Cardiac fibroblast (primary cell): ENCODE measurements at regions not wholly inside any gene's neighbourhood (a gene's known extent, or its start where the extent isn't known, plus 50 kb on each side); places are given as distances from the start of the nearest gene placed in this dataset.
"Not testable (repeated sequence)": the region's sequence is repeated elsewhere in the genome, so short reads cannot be mapped to it uniquely, and the experiment has no call there.

Experiments
- DNase-seq, 2 donors: peaks; one replicate each; pipeline versions ENCODE4 v3.0.0 to v3.0.0-alpha.2; 2010; ENCODE audit warnings: low read depth in 2 of 2
- H3K4me3 ChIP-seq, 2 donors: replicated peaks in 1 of 2; 1 replicate in 1 of 2; 2 replicates in 1 of 2; pipeline ENCODE4 v1.5.1; 2011; ENCODE audit warnings: low read depth in 2 of 2, low read length in 2 of 2, mild to moderate bottlenecking in 2 of 2, moderate library complexity in 1 of 2
- TF ChIP-seq, protein P1 (sequence below): IDR thresholded peaks from one replicate; pipeline ENCODE4 v1.5.1; 2011; ENCODE audit warnings: low read depth, mild to moderate bottlenecking, low read length, inconsistent platforms

DNA sequence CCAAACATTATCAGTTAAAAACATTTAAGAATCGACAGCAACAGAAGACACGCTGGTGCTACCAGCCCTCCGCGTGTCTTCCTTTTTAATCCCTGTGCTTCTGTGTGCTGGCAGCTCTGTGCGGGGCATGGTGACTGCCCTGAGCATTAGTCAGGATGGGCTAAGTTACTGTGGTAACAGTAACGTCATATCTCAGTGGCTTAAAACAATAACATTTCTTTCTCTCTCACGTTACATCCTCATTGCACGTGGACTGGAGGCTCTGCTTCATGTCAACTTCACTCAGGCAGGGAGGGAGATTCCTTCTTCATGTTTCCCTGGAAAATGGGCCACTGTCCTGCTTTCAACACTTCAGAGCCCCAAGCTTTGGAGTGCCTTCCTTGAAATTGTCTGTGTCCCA, 378.5 kb downstream of the CCSER2 start:
- DNase-seq = no peak
- no peak overlapping the region for H3K4me3 ChIP-seq
- TF ChIP-seq, protein P1, sequence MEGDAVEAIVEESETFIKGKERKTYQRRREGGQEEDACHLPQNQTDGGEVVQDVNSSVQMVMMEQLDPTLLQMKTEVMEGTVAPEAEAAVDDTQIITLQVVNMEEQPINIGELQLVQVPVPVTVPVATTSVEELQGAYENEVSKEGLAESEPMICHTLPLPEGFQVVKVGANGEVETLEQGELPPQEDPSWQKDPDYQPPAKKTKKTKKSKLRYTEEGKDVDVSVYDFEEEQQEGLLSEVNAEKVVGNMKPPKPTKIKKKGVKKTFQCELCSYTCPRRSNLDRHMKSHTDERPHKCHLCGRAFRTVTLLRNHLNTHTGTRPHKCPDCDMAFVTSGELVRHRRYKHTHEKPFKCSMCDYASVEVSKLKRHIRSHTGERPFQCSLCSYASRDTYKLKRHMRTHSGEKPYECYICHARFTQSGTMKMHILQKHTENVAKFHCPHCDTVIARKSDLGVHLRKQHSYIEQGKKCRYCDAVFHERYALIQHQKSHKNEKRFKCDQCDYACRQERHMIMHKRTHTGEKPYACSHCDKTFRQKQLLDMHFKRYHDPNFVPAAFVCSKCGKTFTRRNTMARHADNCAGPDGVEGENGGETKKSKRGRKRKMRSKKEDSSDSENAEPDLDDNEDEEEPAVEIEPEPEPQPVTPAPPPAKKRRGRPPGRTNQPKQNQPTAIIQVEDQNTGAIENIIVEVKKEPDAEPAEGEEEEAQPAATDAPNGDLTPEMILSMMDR = no peak

DNA sequence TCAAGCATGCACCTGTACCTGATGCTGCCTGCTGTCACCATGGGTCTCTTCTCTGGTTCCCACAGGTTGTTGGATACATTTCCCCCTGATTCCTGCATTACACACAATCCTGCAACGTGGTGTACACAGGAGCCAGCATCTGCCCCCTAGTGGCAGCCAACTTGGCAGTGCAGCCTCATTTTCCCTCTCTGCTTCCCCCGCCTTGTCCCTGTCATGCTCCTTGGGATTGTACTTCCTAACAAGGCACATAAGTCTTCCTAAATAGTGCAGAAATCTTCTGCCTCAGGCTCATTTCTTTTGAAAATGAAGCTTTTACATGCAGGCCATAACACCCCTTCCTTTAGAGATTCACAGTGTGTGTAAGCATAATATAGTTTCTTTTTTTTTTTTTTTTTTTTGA, 387.5 kb downstream of the CCSER2 start:
- peak; percentile 5 to 12 for DNase-seq
- H3K4me3 ChIP-seq = no peak overlapping the region
- TF ChIP-seq, protein P1 = peak; percentile 22

DNA sequence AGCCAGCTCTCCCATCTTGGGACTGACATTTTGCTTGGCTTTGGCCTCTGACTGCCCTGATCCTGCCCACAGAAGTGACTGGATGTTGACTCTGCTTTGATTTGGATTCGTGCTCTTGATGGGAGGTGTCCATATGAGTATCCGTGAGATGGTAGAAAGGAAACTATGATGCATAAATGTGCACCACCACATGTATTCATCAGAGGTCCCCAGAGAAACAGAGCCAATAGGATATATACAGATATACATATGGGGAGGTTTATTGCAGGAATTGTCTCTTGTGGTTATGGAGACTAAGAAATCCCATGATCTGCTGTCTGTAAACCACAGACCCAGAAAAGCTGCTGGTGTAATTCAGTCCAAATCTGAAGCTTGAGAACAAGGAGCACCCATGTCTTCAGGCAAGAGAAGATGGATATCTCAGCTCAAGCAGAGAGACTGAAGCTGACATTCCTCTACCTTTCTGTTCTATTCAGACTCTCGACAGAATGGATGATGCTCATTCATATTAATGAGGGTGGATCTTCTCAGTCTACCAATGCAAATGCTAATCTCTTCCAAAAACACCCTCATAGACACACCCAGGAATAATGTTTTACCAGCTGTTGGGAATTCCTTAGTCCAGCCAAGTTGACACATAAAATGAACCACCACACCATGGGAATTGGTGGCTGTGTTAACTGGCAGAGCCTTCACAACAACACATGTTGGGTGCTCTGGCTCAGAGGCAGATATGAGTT, 390.7 kb downstream of the CCSER2 start:
- DNase-seq = no peak
- TF ChIP-seq, protein P1 = no peak
- H3K4me3 ChIP-seq = no peak overlapping the region

DNA sequence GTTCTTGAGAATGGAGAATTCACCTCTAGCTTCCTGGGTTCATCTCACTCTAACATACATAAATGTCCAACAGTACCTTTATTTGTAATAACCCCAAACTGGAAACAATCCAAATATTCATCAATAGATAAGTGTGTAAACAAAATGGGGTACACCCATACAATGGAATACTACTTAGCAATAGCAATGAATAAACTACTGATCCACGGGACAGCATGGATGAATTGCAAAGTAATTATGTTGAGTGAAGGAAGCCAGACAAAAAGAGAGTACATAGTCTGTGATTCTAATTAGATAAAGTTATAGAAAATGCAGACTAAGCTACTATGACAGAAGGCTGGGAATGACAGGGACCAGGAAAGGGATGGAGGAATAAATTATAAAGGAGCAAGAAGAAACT, 391.3 kb downstream of the CCSER2 start:
- no peak for DNase-seq
- TF ChIP-seq, protein P1 = no peak

DNA sequence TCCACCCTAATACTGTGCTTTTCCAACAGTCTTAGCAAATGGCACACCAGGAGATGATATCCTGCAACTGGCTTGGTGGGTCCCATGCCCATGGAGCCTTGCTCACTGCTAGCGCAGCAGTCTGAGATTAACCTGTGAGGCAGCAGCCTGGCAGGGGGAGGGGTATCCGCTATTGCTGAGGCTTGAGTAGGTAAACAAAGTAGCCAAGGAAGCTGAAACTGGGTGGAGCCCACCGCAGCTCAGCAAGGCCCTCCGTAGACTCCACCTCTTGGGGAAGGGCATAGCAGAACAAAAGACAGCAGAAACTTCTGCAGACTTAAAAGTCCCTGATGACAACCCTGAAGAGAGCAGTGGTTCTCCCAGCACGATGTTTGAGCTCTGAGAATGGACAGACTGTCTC, 399.0 kb downstream of the CCSER2 start:
- DNase-seq = no peak
- TF ChIP-seq, protein P1 = no peak
- H3K4me3 ChIP-seq = no peak overlapping the region

More for the DNA sequence above, 391.3 kb downstream of the CCSER2 start:
- H3K4me3 ChIP-seq = no peak overlapping the region

DNA sequence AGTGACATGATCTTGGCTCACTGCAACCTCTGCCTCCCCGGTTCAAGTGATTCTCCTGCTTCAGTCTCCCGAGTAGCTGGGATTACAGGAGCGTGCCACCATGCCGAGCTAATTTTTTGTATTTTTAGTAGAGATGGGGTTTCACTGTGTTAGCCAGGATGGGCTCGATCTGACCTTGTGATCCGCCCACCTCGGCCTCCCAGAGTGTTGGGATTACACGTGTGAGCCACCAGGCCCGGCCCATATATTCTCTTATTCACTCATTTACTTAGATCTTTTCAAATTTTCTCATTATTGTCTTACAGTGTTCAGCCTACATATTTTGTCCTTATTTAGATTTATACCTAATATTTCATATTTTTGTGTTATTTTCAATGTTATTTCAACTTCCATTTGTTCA, 410.7 kb downstream of the CCSER2 start:
- not testable (repeated sequence) for DNase-seq, H3K4me3 ChIP-seq

DNA sequence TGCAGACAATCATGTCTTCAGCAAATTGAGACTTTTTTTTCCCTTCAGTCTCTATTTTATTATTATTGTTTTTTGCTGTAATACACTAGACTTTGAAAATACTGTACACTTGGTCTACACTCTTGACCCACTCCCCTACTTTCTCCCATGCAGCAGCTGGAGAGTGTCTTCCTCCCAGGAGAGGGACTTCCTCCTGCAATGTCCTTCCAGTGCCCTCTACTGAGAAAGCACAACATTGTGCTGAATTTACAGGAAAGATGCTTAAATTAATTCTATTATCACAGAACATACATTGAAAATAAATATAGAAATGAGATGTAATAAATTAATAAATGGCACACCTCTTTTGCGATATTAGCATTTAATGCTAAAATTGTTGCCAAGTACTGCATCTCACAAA, 411.3 kb downstream of the CCSER2 start:
- H3K4me3 ChIP-seq = no peak overlapping the region
- TF ChIP-seq, protein P1 = no peak
- DNase-seq = no peak
